Panc1 (cell line): ENCODE measurements at regions not wholly inside any gene's neighbourhood (a gene's known extent, or its start where the extent isn't known, plus 50 kb on each side); places are given as distances from the start of the nearest gene placed in this dataset.

Experiments used
- ATAC-seq: fragments of 200-7000 bp; cut with Tn5 transposase; 2 replicates; pipeline ENCODE4 v1.9.1; 2020; ENCODE audit warnings: mild to moderate bottlenecking, moderate library complexity
- BruUV-seq: library from RNA; stranded (reverse); fragments of 400-500 nt; replicated peaks from 2 replicates; lab custom pipeline; 2021; lab: Mats Ljungman, UMichigan
- CTCF ChIA-PET: fragments of 300-600 bp; sonication (Branson Sonifier 250); formaldehyde crosslinking; loops from one replicate; lab custom pipeline; 2022; ENCODE audit warnings: antibody characterized with exemption; lab: Charles Lee
- POLR2A ChIA-PET: fragments of 300-600 bp; sonication (Branson Sonifier 250); formaldehyde crosslinking; loops from one replicate; lab custom pipeline; 2022; ENCODE audit warnings: antibody characterized with exemption; lab: Charles Lee
- DNase-seq: peaks from one replicate; pipeline ENCODE4 v3.0.0-alpha.2; 2010; ENCODE audit warnings: low read depth, low spot score
- H3K27ac ChIP-seq: 2 replicates; pipeline ENCODE4 v1.5.1; 2011; ENCODE audit warnings: mild to moderate bottlenecking, low read length, inconsistent platforms
- H3K27me3 ChIP-seq: fragments of 200-500 bp; sonication (Bioruptor generic); 2 replicates; pipeline ENCODE4 v1.6.0; 2014; ENCODE audit warnings: low read length, inconsistent platforms; ENCODE audit not compliant: control insufficient read depth, insufficient read depth
- H3K36me3 ChIP-seq: fragments of 200-500 bp; sonication (Bioruptor generic); 2 replicates; pipeline ENCODE4 v1.5.1; 2014; ENCODE audit warnings: inconsistent platforms, mild to moderate bottlenecking, low read length, moderate library complexity; ENCODE audit not compliant: control insufficient read depth, insufficient read depth
- H3K4me1 ChIP-seq: 2 replicates; pipeline ENCODE4 v1.5.1; 2011; ENCODE audit warnings: inconsistent platforms, mild to moderate bottlenecking, low read length, moderate library complexity; ENCODE audit not compliant: control insufficient read depth, insufficient read depth
- H3K4me3 ChIP-seq, 2 experiments: 2 replicates each; pipeline ENCODE4 v1.5.1; 2011 to 2012; ENCODE audit warnings: low read depth in 2 of 2, low read length in 2 of 2, mild to moderate bottlenecking in 2 of 2, inconsistent platforms in 1 of 2, moderate library complexity in 1 of 2
- H3K9me3 ChIP-seq: fragments of 200-500 bp; sonication (Bioruptor generic); 2 replicates; pipeline ENCODE4 v1.5.1; 2014; ENCODE audit warnings: low read depth, mild to moderate bottlenecking, inconsistent platforms, low read length, moderate library complexity; ENCODE audit not compliant: control insufficient read depth, insufficient read depth
- CTCF ChIP-seq: fragments of 450-650 bp; IDR thresholded peaks from 2 replicates; pipeline ENCODE4 v1.5.1; 2017; ENCODE audit warnings: mild to moderate bottlenecking
- POLR2AphosphoS5 ChIP-seq: IDR thresholded peaks from 2 replicates; pipeline ENCODE4 v1.6.1; 2012; ENCODE audit warnings: mild to moderate bottlenecking, low read depth, low read length, moderate library complexity
- SIN3A ChIP-seq: IDR thresholded peaks from 2 replicates; pipeline ENCODE4 v1.6.1; 2012; ENCODE audit warnings: low read depth, mild to moderate bottlenecking, low read length, moderate library complexity, borderline replicate concordance; ENCODE audit not compliant: insufficient read depth
- TCF7L2 ChIP-seq: IDR thresholded peaks from 2 replicates; pipeline ENCODE4 v1.6.1; 2011; ENCODE audit warnings: mild to moderate bottlenecking, low read depth, low read length, inconsistent platforms
- in situ Hi-C: cut with HindIII; loops from 2 replicates; pipeline ENCODE4 v1.10.0; 2016; ENCODE audit warnings: low sequenced_read_pairs, low pct_unique_long_range_greater_than_20kb
- intact Hi-C: fragments of 100-400 bp; cut with micrococcal nuclease; formaldehyde crosslinking; loops from one replicate; pipeline ENCODE4 v1.10.0; 2022; ENCODE audit not compliant: unreplicated experiment
- TF ChIP-seq, protein P1 (sequence below), 2 experiments: IDR thresholded peaks; 2 replicates each; pipeline ENCODE4 v1.6.1; 2011 to 2012; ENCODE audit warnings: low read depth in 2 of 2, control low read depth in 1 of 2, low read length in 1 of 2, mild to moderate bottlenecking in 1 of 2, moderate library complexity in 1 of 2; ENCODE audit not compliant: insufficient read depth in 1 of 2

- intact Hi-C loops, result no loop called here
- H3K4me1 ChIP-seq, result no peaks in the 10 kb centered on the region
- no peaks in the 10 kb centered on the region for H3K9me3 ChIP-seq
- BruUV-seq, result no TSS peak
- no peak for DNase-seq
- no peak overlapping the region for H3K27ac ChIP-seq
- no peaks in the 10 kb centered on the region for H3K36me3 ChIP-seq
- ATAC-seq, result no peak
- in situ Hi-C loops, result no loop called here
- CTCF ChIA-PET, result no interaction called here
- H3K4me3 ChIP-seq, result no peak overlapping the region
- TF ChIP-seq, protein P1, sequence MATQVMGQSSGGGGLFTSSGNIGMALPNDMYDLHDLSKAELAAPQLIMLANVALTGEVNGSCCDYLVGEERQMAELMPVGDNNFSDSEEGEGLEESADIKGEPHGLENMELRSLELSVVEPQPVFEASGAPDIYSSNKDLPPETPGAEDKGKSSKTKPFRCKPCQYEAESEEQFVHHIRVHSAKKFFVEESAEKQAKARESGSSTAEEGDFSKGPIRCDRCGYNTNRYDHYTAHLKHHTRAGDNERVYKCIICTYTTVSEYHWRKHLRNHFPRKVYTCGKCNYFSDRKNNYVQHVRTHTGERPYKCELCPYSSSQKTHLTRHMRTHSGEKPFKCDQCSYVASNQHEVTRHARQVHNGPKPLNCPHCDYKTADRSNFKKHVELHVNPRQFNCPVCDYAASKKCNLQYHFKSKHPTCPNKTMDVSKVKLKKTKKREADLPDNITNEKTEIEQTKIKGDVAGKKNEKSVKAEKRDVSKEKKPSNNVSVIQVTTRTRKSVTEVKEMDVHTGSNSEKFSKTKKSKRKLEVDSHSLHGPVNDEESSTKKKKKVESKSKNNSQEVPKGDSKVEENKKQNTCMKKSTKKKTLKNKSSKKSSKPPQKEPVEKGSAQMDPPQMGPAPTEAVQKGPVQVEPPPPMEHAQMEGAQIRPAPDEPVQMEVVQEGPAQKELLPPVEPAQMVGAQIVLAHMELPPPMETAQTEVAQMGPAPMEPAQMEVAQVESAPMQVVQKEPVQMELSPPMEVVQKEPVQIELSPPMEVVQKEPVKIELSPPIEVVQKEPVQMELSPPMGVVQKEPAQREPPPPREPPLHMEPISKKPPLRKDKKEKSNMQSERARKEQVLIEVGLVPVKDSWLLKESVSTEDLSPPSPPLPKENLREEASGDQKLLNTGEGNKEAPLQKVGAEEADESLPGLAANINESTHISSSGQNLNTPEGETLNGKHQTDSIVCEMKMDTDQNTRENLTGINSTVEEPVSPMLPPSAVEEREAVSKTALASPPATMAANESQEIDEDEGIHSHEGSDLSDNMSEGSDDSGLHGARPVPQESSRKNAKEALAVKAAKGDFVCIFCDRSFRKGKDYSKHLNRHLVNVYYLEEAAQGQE (IDR thresholded peaks at IDR 0.05; ENCODE audit: insufficient read depth in 1 of 2, low read depth in 2 of 2, low read length in 1 of 2), result no peak
- TF ChIP-seq CTCF (no peak), POLR2AphosphoS5 (no peak), TCF7L2 (no peak), SIN3A (no peak)
- H3K27me3 ChIP-seq, result no peaks in the 10 kb centered on the region
- POLR2A ChIA-PET, result no interaction called here
Observed at GRCh38 chr2:221343524-221343923, 228.6 kb downstream of the EPHA4 start.

DNA sequence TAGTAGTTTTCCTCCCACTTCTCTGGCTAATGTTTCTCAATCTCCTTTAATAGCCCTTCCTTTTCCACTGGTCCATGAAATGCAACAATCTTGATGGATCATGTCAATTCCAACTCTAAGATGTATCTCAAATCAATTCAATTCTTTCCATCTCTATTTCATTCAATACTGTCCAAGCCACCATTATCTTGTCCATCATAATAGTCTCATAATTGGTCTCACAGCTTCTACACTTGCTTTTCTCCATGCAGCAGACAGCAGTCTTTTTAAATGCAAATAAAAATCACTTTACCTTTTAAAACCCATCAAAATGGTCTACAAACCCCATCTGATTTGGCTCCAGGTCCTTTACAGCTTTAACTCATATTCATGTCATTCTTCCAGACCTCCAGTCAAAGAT is 226.6 kb downstream of the EPHA4 start:
- no peaks in the 10 kb centered on the region for H3K27me3 ChIP-seq
- no peak overlapping the region for H3K4me3 ChIP-seq
- no peaks in the 10 kb centered on the region for H3K4me1 ChIP-seq
- no TSS peak for BruUV-seq
- H3K9me3 ChIP-seq, result no peaks in the 10 kb centered on the region
- TF ChIP-seq SIN3A, result no peak
- TF ChIP-seq TCF7L2, result no peak
- TF ChIP-seq, protein P1 (IDR thresholded peaks at IDR 0.05; ENCODE audit: insufficient read depth in 1 of 2, low read depth in 2 of 2, low read length in 1 of 2), result no peak
- no peak for TF ChIP-seq CTCF
- TF ChIP-seq POLR2AphosphoS5, result no peak
- CTCF ChIA-PET, result no interaction called here
- no peak for ATAC-seq
- H3K27ac ChIP-seq, result no peak overlapping the region
- intact Hi-C loops, result no loop called here
- in situ Hi-C loops, result no loop called here
- DNase-seq, result no peak
- no peaks in the 10 kb centered on the region for H3K36me3 ChIP-seq
- POLR2A ChIA-PET, result no interaction called here
